ENCODE measurements at regions not wholly inside any gene's neighbourhood (a gene's known extent, or its start where the extent isn't known, plus 50 kb on each side); places are given as distances from the start of the nearest gene placed in this dataset.

- TF ChIP-seq REST (IDR thresholded peaks at IDR 0.05; ENCODE audit: insufficient replicate concordance, low read depth) = no peak
- TF ChIP-seq GABPA (IDR thresholded peaks at IDR 0.05; ENCODE audit: low read depth) = no peak
- no peak for TF ChIP-seq CTCF (IDR thresholded peaks at IDR 0.05; ENCODE audit: insufficient read depth, low read length)
- TF ChIP-seq POLR2AphosphoS5 (IDR thresholded peaks at IDR 0.05; ENCODE audit: low read depth) = no peak
These were observed 95.0 kb downstream of the ZNF737 start for GRCh38 chr19:20470345-20471135.

Data from HL-60 (cell line).